HepG2 (cell line): ENCODE measurements at regions not wholly inside any gene's neighbourhood (a gene's known extent, or its start where the extent isn't known, plus 50 kb on each side); places are given as distances from the start of the nearest gene placed in this dataset.

ENCODE experiments used
- ATAC-seq: fragments of 200-7000 bp; cut with Tn5 transposase; 3 replicates; pipeline ENCODE4 v1.9.1; 2020; ENCODE audit warnings: mild to moderate bottlenecking, moderate library complexity
- BruUV-seq: library from RNA; stranded (reverse); fragments of 400-500 nt; replicated peaks from 2 replicates; lab custom pipeline; 2021; lab: Mats Ljungman, UMichigan
- CTCF ChIA-PET: fragments of 300-600 bp; formaldehyde crosslinking; extraction: SDS; loops from one replicate; lab custom pipeline; 2021; ENCODE audit warnings: low total read pairs, inconsistent platforms, low intra/inter-chr PET ratio; lab: Yijun Ruan, JAX
- POLR2A ChIA-PET: fragments of 350-600 bp; sonication (Branson Sonifier 250); formaldehyde crosslinking; loops from one replicate; lab custom pipeline; 2020; ENCODE audit warnings: antibody characterized with exemption, inconsistent platforms; lab: Yijun Ruan, JAX
- DNase-seq: peaks from one replicate; pipeline ENCODE4 v3.0.0-alpha.2; 2015; ENCODE audit warnings: low spot score
- FAIRE-seq: peaks from 3 replicates; lab custom pipeline; 2011; peaks lifted over from hg19 to GRCh38; lab: Jason Lieb, UNC
- H2AFZ ChIP-seq: one replicate; pipeline ENCODE4 v1.6.1; 2011; ENCODE audit warnings: low read length, inconsistent platforms
- H3K27ac ChIP-seq: fragments of 300-600 bp; 3 replicates; pipeline ENCODE4 v1.8.0; 2011; ENCODE audit warnings: mixed run types, mild to moderate bottlenecking, mixed read lengths, low read length, inconsistent platforms; ENCODE audit not compliant: insufficient read depth; ENCODE audit errors: extremely low read length
- H3K27me3 ChIP-seq, 2 experiments: fragments of 200-600 bp in 1 of 2; 2 replicates in 1 of 2; 3 replicates in 1 of 2; pipeline versions ENCODE4 v1.6.0 to v1.8.0; 2011; ENCODE audit warnings: low read length in 2 of 2, mild to moderate bottlenecking in 2 of 2, moderate library complexity in 2 of 2, inconsistent platforms in 1 of 2; ENCODE audit not compliant: insufficient read depth in 2 of 2, control insufficient read depth in 1 of 2
- H3K36me3 ChIP-seq, 2 experiments: fragments of 200-600 bp in 1 of 2; replicated peaks in 1 of 2; 2 replicates in 1 of 2; 3 replicates in 1 of 2; pipeline versions ENCODE4 v1.5.1 to v1.8.0; 2011; ENCODE audit warnings: low read length in 2 of 2, inconsistent platforms in 1 of 2; ENCODE audit not compliant: insufficient read depth in 2 of 2, control insufficient read depth in 1 of 2
- H3K4me1 ChIP-seq: 2 replicates; pipeline ENCODE4 v1.5.1; 2012; ENCODE audit warnings: low read length, inconsistent platforms; ENCODE audit not compliant: insufficient read depth
- H3K4me2 ChIP-seq: 2 replicates; pipeline ENCODE4 v1.6.0; 2011; ENCODE audit warnings: low read depth, low read length, inconsistent platforms
- H3K4me3 ChIP-seq, 3 experiments: fragments of 200-600 bp in 1 of 3; sonication (generic), shearing (Covaris generic) in 1 of 3; replicated peaks in 1 of 3; 2 replicates each; pipeline ENCODE4 v1.5.1; 2011 to 2016; ENCODE audit warnings: low read length in 3 of 3, inconsistent platforms in 2 of 3, low read depth in 2 of 3, mild to moderate bottlenecking in 2 of 3, control low read depth in 1 of 3, mixed read lengths in 1 of 3; ENCODE audit not compliant: insufficient read depth in 1 of 3
- H3K79me2 ChIP-seq: one replicate; pipeline ENCODE4 v1.6.1; 2011; ENCODE audit warnings: low read length, inconsistent platforms; ENCODE audit not compliant: insufficient read depth
- H3K9ac ChIP-seq: 2 replicates; pipeline ENCODE4 v1.6.0; 2011; ENCODE audit warnings: mild to moderate bottlenecking, low read depth, low read length, inconsistent platforms; ENCODE audit not compliant: insufficient read depth
- H3K9me3 ChIP-seq: 2 replicates; pipeline ENCODE4 v1.5.1; 2012; ENCODE audit warnings: mild to moderate bottlenecking, low read length
- H4K20me1 ChIP-seq: 2 replicates; pipeline ENCODE4 v1.6.0; 2011; ENCODE audit warnings: inconsistent platforms, mild to moderate bottlenecking, low read length, moderate library complexity; ENCODE audit not compliant: insufficient read depth
- CCDC6 ChIP-seq: sonication (generic); formaldehyde crosslinking; IDR thresholded peaks from 2 replicates; pipeline ENCODE4 v1.8.1; 2022; ENCODE audit warnings: mild to moderate bottlenecking, missing genetic modification reagents, moderate library complexity
- CEBPB ChIP-seq: IDR thresholded peaks from 2 replicates; pipeline ENCODE4 v1.6.1; 2011; ENCODE audit warnings: low read depth, low read length, improper control_type of control experiment, borderline replicate concordance
- GZF1 ChIP-seq: sonication (generic); formaldehyde crosslinking; IDR thresholded peaks from 2 replicates; pipeline ENCODE4 v1.5.1; 2020; ENCODE audit warnings: mild to moderate bottlenecking, missing genetic modification reagents
- HMG20A ChIP-seq: IDR thresholded peaks from 2 replicates; pipeline ENCODE4 v1.6.1; 2016; ENCODE audit warnings: borderline replicate concordance
- ONECUT2 ChIP-seq: sonication (generic); formaldehyde crosslinking; IDR thresholded peaks from 2 replicates; pipeline ENCODE4 v1.4.0; 2020; ENCODE audit warnings: missing genetic modification reagents
- PHF20 ChIP-seq: sonication (generic); formaldehyde crosslinking; IDR thresholded peaks from 2 replicates; pipeline ENCODE4 v1.5.0; 2020; ENCODE audit warnings: mild to moderate bottlenecking, missing genetic modification reagents
- SP140L ChIP-seq: sonication (generic); formaldehyde crosslinking; IDR thresholded peaks from 2 replicates; pipeline ENCODE4 v1.4.0; 2020; ENCODE audit warnings: missing genetic modification reagents, borderline replicate concordance
- ZNF124 ChIP-seq: sonication (generic); formaldehyde crosslinking; IDR thresholded peaks from 2 replicates; pipeline ENCODE4 v1.4.0; 2020; ENCODE audit warnings: missing genetic modification reagents
- ZNF274 ChIP-seq: sonication (generic); formaldehyde crosslinking; IDR thresholded peaks from 2 replicates; pipeline ENCODE4 v1.5.1; 2020; ENCODE audit warnings: mild to moderate bottlenecking, missing genetic modification reagents
- WGBS: methylation state at CpG from one replicate; pipeline ENCODE4 v1.1.6; 2017; ENCODE audit warnings: low lambda C conversion rate; 5-methylcytosine and 5-hydroxymethylcytosine counted together
- in situ Hi-C: cut with HindIII; loops from 2 replicates; pipeline ENCODE4 v1.10.0; 2017; ENCODE audit warnings: low pct_unique_long_range_greater_than_20kb; ENCODE audit not compliant: extremely low pct_ligation_motif_present
- intact Hi-C: fragments of 100-400 bp; cut with micrococcal nuclease; formaldehyde crosslinking; loops from one replicate; pipeline ENCODE4 v1.10.0; 2022; ENCODE audit not compliant: unreplicated experiment
- TF ChIP-seq, protein P1 (sequence below): sonication (generic); formaldehyde crosslinking; IDR thresholded peaks from 2 replicates; pipeline ENCODE4 v1.8.0; 2022; ENCODE audit warnings: mild to moderate bottlenecking, missing genetic modification reagents; ENCODE audit not compliant: insufficient replicate concordance
- TF ChIP-seq, protein P2 (sequence below): sonication (generic); formaldehyde crosslinking; IDR thresholded peaks from 2 replicates; pipeline ENCODE4 v1.8.1; 2023; ENCODE audit warnings: mild to moderate bottlenecking, missing genetic modification reagents
- TF ChIP-seq, protein P3 (sequence below): sonication (generic); formaldehyde crosslinking; IDR thresholded peaks from 2 replicates; pipeline ENCODE4 v1.9.0; 2021; ENCODE audit warnings: missing genetic modification reagents, mild to moderate bottlenecking, borderline replicate concordance
- TF ChIP-seq, protein P4 (sequence below): sonication (generic); formaldehyde crosslinking; IDR thresholded peaks from 2 replicates; pipeline ENCODE4 v1.8.0; 2023; ENCODE audit warnings: mild to moderate bottlenecking, missing genetic modification reagents

DNA sequence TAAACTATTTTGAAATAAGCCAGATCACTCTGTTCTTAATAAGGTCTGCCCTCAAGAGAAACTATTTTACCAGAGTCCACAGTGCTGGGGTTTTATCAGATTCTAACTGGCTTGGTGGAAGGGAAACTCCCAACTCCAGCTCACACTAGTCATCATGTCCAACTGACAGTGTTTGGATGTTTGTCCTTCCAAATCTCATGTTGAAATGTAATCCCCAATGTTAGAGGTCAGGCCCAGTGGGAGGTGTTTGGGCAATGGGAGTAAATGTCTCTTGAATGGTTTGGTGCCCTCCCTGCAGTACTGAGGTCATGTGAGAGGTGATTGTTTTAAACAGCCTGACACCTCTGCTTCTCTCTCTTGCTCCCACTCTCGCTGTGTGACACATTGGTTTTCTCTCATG lies 1301.0 kb upstream of the CDH8 start:
- ATAC-seq: no peak
- no peak for FAIRE-seq
- CTCF ChIA-PET: no interaction called here

More for the DNA sequence above, 1301.0 kb upstream of the CDH8 start:
- H3K36me3 ChIP-seq: no peaks in the 10 kb centered on the region
- H3K27ac ChIP-seq: no peak overlapping the region
- H3K4me3 ChIP-seq: no peak overlapping the region
- BruUV-seq: no TSS peak
- no peaks in the 10 kb centered on the region for H3K4me1 ChIP-seq
- in situ Hi-C loops (no loop called here), intact Hi-C loops (no loop called here)
- no peak for DNase-seq
- no peaks in the 10 kb centered on the region for H3K27me3 ChIP-seq
- POLR2A ChIA-PET: no interaction called here
- no peak overlapping the region for H3K4me2 ChIP-seq
- 0% methylated on average over 1 of the region's 1 CpG for WGBS
- 0 out of 2 replicates have a peak, but pooled peaks cover 13% of the 10 kb centered on the region for H3K9me3 ChIP-seq
- H4K20me1 ChIP-seq: no peaks in the 10 kb centered on the region
- TF ChIP-seq ZNF274: no peak
- TF ChIP-seq ONECUT2 (CRISPR knock-in tag): no peak
- TF ChIP-seq HMG20A (CRISPR knock-in tag): no peak
- no peak for TF ChIP-seq CEBPB
- TF ChIP-seq, protein P1, sequence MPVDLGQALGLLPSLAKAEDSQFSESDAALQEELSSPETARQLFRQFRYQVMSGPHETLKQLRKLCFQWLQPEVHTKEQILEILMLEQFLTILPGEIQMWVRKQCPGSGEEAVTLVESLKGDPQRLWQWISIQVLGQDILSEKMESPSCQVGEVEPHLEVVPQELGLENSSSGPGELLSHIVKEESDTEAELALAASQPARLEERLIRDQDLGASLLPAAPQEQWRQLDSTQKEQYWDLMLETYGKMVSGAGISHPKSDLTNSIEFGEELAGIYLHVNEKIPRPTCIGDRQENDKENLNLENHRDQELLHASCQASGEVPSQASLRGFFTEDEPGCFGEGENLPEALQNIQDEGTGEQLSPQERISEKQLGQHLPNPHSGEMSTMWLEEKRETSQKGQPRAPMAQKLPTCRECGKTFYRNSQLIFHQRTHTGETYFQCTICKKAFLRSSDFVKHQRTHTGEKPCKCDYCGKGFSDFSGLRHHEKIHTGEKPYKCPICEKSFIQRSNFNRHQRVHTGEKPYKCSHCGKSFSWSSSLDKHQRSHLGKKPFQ (CRISPR knock-in tag): no peak
- TF ChIP-seq, protein P2, sequence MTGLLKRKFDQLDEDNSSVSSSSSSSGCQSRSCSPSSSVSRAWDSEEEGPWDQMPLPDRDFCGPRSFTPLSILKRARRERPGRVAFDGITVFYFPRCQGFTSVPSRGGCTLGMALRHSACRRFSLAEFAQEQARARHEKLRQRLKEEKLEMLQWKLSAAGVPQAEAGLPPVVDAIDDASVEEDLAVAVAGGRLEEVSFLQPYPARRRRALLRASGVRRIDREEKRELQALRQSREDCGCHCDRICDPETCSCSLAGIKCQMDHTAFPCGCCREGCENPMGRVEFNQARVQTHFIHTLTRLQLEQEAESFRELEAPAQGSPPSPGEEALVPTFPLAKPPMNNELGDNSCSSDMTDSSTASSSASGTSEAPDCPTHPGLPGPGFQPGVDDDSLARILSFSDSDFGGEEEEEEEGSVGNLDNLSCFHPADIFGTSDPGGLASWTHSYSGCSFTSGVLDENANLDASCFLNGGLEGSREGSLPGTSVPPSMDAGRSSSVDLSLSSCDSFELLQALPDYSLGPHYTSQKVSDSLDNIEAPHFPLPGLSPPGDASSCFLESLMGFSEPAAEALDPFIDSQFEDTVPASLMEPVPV (CRISPR knock-in tag): no peak
- no peak for TF ChIP-seq GZF1 (CRISPR knock-in tag)
- TF ChIP-seq CCDC6 (CRISPR knock-in tag): no peak
- no peak for TF ChIP-seq ZNF124
- TF ChIP-seq, protein P3, sequence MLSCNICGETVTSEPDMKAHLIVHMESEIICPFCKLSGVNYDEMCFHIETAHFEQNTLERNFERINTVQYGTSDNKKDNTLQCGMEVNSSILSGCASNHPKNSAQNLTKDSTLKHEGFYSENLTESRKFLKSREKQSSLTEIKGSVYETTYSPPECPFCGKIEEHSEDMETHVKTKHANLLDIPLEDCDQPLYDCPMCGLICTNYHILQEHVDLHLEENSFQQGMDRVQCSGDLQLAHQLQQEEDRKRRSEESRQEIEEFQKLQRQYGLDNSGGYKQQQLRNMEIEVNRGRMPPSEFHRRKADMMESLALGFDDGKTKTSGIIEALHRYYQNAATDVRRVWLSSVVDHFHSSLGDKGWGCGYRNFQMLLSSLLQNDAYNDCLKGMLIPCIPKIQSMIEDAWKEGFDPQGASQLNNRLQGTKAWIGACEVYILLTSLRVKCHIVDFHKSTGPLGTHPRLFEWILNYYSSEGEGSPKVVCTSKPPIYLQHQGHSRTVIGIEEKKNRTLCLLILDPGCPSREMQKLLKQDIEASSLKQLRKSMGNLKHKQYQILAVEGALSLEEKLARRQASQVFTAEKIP (CRISPR knock-in tag): no peak
- TF ChIP-seq PHF20 (CRISPR knock-in tag): no peak
- no peak for TF ChIP-seq SP140L
- TF ChIP-seq, protein P4, sequence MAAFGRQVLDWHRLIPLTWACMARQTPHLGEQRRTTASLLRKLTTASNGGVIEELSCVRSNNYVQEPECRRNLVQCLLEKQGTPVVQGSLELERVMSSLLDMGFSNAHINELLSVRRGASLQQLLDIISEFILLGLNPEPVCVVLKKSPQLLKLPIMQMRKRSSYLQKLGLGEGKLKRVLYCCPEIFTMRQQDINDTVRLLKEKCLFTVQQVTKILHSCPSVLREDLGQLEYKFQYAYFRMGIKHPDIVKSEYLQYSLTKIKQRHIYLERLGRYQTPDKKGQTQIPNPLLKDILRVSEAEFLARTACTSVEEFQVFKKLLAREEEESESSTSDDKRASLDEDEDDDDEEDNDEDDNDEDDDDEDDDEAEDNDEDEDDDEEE: no peak
- H2AFZ ChIP-seq: no peak overlapping the region
- H3K79me2 ChIP-seq: no peaks in the 10 kb centered on the region
- H3K9ac ChIP-seq: no peak overlapping the region
